WTC11 (cell line): ENCODE measurements at regions not wholly inside any gene's neighbourhood (a gene's known extent, or its start where the extent isn't known, plus 50 kb on each side); places are given as distances from the start of the nearest gene placed in this dataset.

Source experiments
- ATAC-seq: fragments of 200-7000 bp; cut with Tn5 transposase; 2 replicates; pipeline ENCODE4 v1.10.0; 2021; ENCODE audit warnings: mild to moderate bottlenecking, moderate library complexity
- CTCF ChIA-PET: fragments of 300-600 bp; sonication (Branson Sonifier 250); formaldehyde crosslinking; loops from one replicate; lab custom pipeline; 2021; ENCODE audit warnings: antibody characterized with exemption; lab: Charles Lee
- POLR2A ChIA-PET: fragments of 350-600 bp; sonication (Branson Sonifier 250); formaldehyde crosslinking; loops from one replicate; lab custom pipeline; 2021; ENCODE audit warnings: antibody characterized with exemption; lab: Charles Lee
- DNase-seq: peaks from one replicate; pipeline ENCODE4 v3.0.0; 2021; ENCODE audit warnings: low spot score
- H3K27ac Mint-ChIP-seq: 2 replicates; pipeline ENCODE4 v1.8.0; 2021; ENCODE audit warnings: mixed read lengths
- H3K27me3 Mint-ChIP-seq: 2 replicates; pipeline ENCODE4 v1.8.0; 2021; ENCODE audit warnings: low read depth, mild to moderate bottlenecking, moderate library complexity, mixed read lengths
- H3K36me3 Mint-ChIP-seq: 2 replicates; pipeline ENCODE4 v1.8.0; 2021; ENCODE audit warnings: mixed read lengths
- H3K4me1 Mint-ChIP-seq: 2 replicates; pipeline ENCODE4 v1.8.0; 2022; ENCODE audit warnings: mixed read lengths
- H3K4me3 Mint-ChIP-seq: 2 replicates; pipeline ENCODE4 v1.8.0; 2021; ENCODE audit warnings: mild to moderate bottlenecking, moderate library complexity, mixed read lengths
- H3K9me3 Mint-ChIP-seq: 2 replicates; pipeline ENCODE4 v1.8.0; 2021; ENCODE audit warnings: mixed read lengths
- ATF1 ChIP-seq: sonication (generic); formaldehyde crosslinking; IDR thresholded peaks from 2 replicates; pipeline ENCODE4 v1.8.1; 2023; ENCODE audit warnings: mild to moderate bottlenecking, moderate library complexity, missing genetic modification reagents
- CREM ChIP-seq: sonication (generic); formaldehyde crosslinking; IDR thresholded peaks from 2 replicates; pipeline ENCODE4 v1.8.1; 2022; ENCODE audit warnings: mild to moderate bottlenecking, missing genetic modification reagents, moderate library complexity
- FOXP1 ChIP-seq: sonication (generic); formaldehyde crosslinking; IDR thresholded peaks from 2 replicates; pipeline ENCODE4 v1.8.0; 2022; ENCODE audit warnings: missing genetic modification reagents, mild to moderate bottlenecking, moderate library complexity, borderline replicate concordance
- IRF2 ChIP-seq: sonication (generic); formaldehyde crosslinking; IDR thresholded peaks from 2 replicates; pipeline ENCODE4 v1.8.0; 2022; ENCODE audit warnings: low read depth, missing genetic modification reagents, borderline replicate concordance
- JUN ChIP-seq: sonication (generic); formaldehyde crosslinking; IDR thresholded peaks from 2 replicates; pipeline ENCODE4 v1.8.0; 2023; ENCODE audit warnings: mild to moderate bottlenecking, missing genetic modification reagents
- OVOL2 ChIP-seq: fragments of 250-450 bp; sonication (Bioruptor Pico); IDR thresholded peaks from 2 replicates; pipeline ENCODE4 v1.9.0; 2021; ENCODE audit warnings: mild to moderate bottlenecking, borderline replicate concordance
- ZBTB21 ChIP-seq: sonication (generic); formaldehyde crosslinking; IDR thresholded peaks from 2 replicates; pipeline ENCODE4 v1.8.1; 2023; ENCODE audit warnings: mild to moderate bottlenecking, missing genetic modification reagents, borderline replicate concordance
- ZNF138 ChIP-seq: sonication (generic); formaldehyde crosslinking; conservative IDR thresholded peaks from 2 replicates; pipeline ENCODE4 v1.8.1; 2022; ENCODE audit warnings: mild to moderate bottlenecking, moderate library complexity, missing genetic modification reagents
- ZNF263 ChIP-seq: sonication (generic); formaldehyde crosslinking; IDR thresholded peaks from 2 replicates; pipeline ENCODE4 v1.8.1; 2022; ENCODE audit warnings: low read depth, mild to moderate bottlenecking, moderate library complexity, missing genetic modification reagents
- ZNF423 ChIP-seq: fragments of 250-450 bp; sonication (Bioruptor Pico); IDR thresholded peaks from 2 replicates; pipeline ENCODE4 v2.1.2; 2022; ENCODE audit warnings: mild to moderate bottlenecking, moderate library complexity
- ZNF671 ChIP-seq: fragments of 250-450 bp; sonication (Bioruptor Pico); IDR thresholded peaks from 2 replicates; pipeline ENCODE4 v1.8.0; 2021; ENCODE audit warnings: mild to moderate bottlenecking
- TF ChIP-seq, protein P1 (sequence below): sonication (generic); formaldehyde crosslinking; IDR thresholded peaks from 2 replicates; pipeline ENCODE4 v1.8.1; 2023; ENCODE audit warnings: mild to moderate bottlenecking, missing genetic modification reagents, moderate library complexity
- TF ChIP-seq, protein P2 (sequence below): sonication (generic); formaldehyde crosslinking; IDR thresholded peaks from 2 replicates; pipeline ENCODE4 v1.8.1; 2023; ENCODE audit warnings: mild to moderate bottlenecking, missing genetic modification reagents
- TF ChIP-seq, protein P3 (sequence below): fragments of 250-450 bp; sonication (Bioruptor Pico); IDR thresholded peaks from 2 replicates; pipeline ENCODE4 v1.9.0; 2021; ENCODE audit warnings: mild to moderate bottlenecking
- TF ChIP-seq, protein P4 (sequence below): sonication (generic); formaldehyde crosslinking; IDR thresholded peaks from 2 replicates; pipeline ENCODE4 v1.8.0; 2023; ENCODE audit warnings: missing genetic modification reagents, mild to moderate bottlenecking, borderline replicate concordance
- TF ChIP-seq, protein P5 (sequence below): sonication (generic); formaldehyde crosslinking; IDR thresholded peaks from 2 replicates; pipeline ENCODE4 v1.8.1; 2023; ENCODE audit warnings: mild to moderate bottlenecking, moderate library complexity, missing genetic modification reagents
- TF ChIP-seq, protein P6 (sequence below): sonication (generic); formaldehyde crosslinking; IDR thresholded peaks from 2 replicates; pipeline ENCODE4 v1.8.0; 2022; ENCODE audit warnings: mild to moderate bottlenecking, missing genetic modification reagents

DNA sequence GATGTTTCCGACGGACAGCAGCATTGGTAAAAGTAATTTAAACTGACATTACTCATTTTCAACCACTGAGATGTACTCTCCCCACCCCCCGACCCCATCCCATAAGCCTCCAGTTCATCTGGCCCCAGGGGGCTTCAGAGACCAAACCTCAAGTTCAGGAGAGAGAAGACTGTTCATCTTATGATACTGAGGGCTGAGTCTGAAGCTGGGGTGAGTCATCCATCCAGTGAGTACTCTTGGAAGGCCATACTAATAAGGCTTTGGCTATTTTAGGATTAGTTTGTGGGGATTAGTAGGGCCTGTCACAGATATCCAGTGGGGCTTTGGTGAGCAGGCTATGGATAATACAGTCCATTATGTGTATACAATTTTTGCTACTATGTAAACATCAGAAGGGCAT is 125.3 kb upstream of the APCDD1 start (continued):
- TF ChIP-seq, protein P1, sequence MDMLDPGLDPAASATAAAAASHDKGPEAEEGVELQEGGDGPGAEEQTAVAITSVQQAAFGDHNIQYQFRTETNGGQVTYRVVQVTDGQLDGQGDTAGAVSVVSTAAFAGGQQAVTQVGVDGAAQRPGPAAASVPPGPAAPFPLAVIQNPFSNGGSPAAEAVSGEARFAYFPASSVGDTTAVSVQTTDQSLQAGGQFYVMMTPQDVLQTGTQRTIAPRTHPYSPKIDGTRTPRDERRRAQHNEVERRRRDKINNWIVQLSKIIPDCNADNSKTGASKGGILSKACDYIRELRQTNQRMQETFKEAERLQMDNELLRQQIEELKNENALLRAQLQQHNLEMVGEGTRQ: no peak
- TF ChIP-seq, protein P2, sequence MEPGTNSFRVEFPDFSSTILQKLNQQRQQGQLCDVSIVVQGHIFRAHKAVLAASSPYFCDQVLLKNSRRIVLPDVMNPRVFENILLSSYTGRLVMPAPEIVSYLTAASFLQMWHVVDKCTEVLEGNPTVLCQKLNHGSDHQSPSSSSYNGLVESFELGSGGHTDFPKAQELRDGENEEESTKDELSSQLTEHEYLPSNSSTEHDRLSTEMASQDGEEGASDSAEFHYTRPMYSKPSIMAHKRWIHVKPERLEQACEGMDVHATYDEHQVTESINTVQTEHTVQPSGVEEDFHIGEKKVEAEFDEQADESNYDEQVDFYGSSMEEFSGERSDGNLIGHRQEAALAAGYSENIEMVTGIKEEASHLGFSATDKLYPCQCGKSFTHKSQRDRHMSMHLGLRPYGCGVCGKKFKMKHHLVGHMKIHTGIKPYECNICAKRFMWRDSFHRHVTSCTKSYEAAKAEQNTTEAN (CRISPR knock-in tag): no peak

DNA sequence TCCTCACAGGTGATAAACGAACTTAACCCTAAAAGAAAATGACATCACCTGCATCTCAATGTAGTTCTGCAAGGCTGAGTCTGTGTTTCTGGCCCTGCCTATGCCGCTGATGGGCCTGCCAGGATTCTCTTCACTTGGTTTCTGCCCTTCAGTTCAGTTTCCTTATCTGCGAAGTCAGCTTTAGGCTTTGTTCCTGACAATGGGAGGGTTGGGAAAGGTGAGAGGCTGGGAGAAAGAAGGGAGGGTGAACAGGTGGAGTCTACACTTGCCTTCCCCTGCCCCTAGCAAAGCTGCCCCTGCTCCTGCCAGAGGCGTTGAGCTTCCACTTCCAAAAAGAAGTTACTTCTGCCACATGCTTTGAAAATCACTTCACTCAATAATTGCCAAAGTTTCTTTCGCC is 124.0 kb upstream of the APCDD1 start:
- peaks cover 5% of the 10 kb centered on the region; the same call in 1 of the 2 replicates for H3K27me3 Mint-ChIP-seq
- H3K4me3 Mint-ChIP-seq: no peak overlapping the region
- H3K36me3 Mint-ChIP-seq: no peaks in the 10 kb centered on the region
- TF ChIP-seq, protein P3, sequence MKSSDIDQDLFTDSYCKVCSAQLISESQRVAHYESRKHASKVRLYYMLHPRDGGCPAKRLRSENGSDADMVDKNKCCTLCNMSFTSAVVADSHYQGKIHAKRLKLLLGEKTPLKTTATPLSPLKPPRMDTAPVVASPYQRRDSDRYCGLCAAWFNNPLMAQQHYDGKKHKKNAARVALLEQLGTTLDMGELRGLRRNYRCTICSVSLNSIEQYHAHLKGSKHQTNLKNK (CRISPR knock-in tag): no peak
- TF ChIP-seq, protein P4, sequence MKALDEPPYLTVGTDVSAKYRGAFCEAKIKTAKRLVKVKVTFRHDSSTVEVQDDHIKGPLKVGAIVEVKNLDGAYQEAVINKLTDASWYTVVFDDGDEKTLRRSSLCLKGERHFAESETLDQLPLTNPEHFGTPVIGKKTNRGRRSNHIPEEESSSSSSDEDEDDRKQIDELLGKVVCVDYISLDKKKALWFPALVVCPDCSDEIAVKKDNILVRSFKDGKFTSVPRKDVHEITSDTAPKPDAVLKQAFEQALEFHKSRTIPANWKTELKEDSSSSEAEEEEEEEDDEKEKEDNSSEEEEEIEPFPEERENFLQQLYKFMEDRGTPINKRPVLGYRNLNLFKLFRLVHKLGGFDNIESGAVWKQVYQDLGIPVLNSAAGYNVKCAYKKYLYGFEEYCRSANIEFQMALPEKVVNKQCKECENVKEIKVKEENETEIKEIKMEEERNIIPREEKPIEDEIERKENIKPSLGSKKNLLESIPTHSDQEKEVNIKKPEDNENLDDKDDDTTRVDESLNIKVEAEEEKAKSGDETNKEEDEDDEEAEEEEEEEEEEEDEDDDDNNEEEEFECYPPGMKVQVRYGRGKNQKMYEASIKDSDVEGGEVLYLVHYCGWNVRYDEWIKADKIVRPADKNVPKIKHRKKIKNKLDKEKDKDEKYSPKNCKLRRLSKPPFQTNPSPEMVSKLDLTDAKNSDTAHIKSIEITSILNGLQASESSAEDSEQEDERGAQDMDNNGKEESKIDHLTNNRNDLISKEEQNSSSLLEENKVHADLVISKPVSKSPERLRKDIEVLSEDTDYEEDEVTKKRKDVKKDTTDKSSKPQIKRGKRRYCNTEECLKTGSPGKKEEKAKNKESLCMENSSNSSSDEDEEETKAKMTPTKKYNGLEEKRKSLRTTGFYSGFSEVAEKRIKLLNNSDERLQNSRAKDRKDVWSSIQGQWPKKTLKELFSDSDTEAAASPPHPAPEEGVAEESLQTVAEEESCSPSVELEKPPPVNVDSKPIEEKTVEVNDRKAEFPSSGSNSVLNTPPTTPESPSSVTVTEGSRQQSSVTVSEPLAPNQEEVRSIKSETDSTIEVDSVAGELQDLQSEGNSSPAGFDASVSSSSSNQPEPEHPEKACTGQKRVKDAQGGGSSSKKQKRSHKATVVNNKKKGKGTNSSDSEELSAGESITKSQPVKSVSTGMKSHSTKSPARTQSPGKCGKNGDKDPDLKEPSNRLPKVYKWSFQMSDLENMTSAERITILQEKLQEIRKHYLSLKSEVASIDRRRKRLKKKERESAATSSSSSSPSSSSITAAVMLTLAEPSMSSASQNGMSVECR (CRISPR knock-in tag): no peak
- TF ChIP-seq ZNF138 (CRISPR knock-in tag) (no peak), JUN (CRISPR knock-in tag) (no peak), OVOL2 (CRISPR knock-in tag) (no peak), ZNF263 (CRISPR knock-in tag) (no peak), ZNF671 (CRISPR knock-in tag) (no peak), ZBTB21 (CRISPR knock-in tag) (no peak), ZNF423 (no peak), CREM (CRISPR knock-in tag) (no peak), ATF1 (CRISPR knock-in tag) (no peak), FOXP1 (CRISPR knock-in tag) (no peak), IRF2 (CRISPR knock-in tag) (no peak)
- TF ChIP-seq, protein P5, sequence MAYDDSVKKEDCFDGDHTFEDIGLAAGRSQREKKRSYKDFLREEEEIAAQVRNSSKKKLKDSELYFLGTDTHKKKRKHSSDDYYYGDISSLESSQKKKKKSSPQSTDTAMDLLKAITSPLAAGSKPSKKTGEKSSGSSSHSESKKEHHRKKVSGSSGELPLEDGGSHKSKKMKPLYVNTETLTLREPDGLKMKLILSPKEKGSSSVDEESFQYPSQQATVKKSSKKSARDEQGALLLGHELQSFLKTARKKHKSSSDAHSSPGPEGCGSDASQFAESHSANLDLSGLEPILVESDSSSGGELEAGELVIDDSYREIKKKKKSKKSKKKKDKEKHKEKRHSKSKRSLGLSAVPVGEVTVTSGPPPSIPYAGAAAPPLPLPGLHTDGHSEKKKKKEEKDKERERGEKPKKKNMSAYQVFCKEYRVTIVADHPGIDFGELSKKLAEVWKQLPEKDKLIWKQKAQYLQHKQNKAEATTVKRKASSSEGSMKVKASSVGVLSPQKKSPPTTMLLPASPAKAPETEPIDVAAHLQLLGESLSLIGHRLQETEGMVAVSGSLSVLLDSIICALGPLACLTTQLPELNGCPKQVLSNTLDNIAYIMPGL (CRISPR knock-in tag): no peak
- TF ChIP-seq, protein P6, sequence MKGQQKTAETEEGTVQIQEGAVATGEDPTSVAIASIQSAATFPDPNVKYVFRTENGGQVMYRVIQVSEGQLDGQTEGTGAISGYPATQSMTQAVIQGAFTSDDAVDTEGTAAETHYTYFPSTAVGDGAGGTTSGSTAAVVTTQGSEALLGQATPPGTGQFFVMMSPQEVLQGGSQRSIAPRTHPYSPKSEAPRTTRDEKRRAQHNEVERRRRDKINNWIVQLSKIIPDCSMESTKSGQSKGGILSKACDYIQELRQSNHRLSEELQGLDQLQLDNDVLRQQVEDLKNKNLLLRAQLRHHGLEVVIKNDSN (CRISPR knock-in tag): no peak
- no peak for DNase-seq
- CTCF ChIA-PET: no interaction called here
- ATAC-seq: peak; percentile 36; the same call in 1 of the 2 replicates
- no peaks in the 10 kb centered on the region for H3K9me3 Mint-ChIP-seq
- no peak overlapping the region for H3K27ac Mint-ChIP-seq
- peaks cover 15% of the 10 kb centered on the region for H3K4me1 Mint-ChIP-seq
- POLR2A ChIA-PET: no interaction called here
